ENCODE measurements at regions not wholly inside any gene's neighbourhood (a gene's known extent, or its start where the extent isn't known, plus 50 kb on each side); places are given as distances from the start of the nearest gene placed in this dataset.

GRCh38 chr6:14917109-14917910 lies 328.6 kb upstream of the JARID2 start:
- TF ChIP-seq CTCF (IDR thresholded peaks at IDR 0.05) (no peak), POLR2A (IDR thresholded peaks at IDR 0.05) (no peak)
